Stimulated activated CD4-positive, alpha-beta T cell treated with anti-CD3 and anti-CD28 coated beads, Interleukin-15, amount 100 ng/mL, for 24 hours (primary cell): ENCODE measurements at regions not wholly inside any gene's neighbourhood (a gene's known extent, or its start where the extent isn't known, plus 50 kb on each side); places are given as distances from the start of the nearest gene placed in this dataset.
A peak's percentile ranks its signal among the peaks of the same experiment; 100 is the strongest.
"Not testable (repeated sequence)": the region's sequence is repeated elsewhere in the genome, so short reads cannot be mapped to it uniquely, and the experiment has no call there.

ENCODE experiments used
- DNase-seq: peaks from one replicate; pipeline ENCODE4 v3.0.0-alpha.2; 2020

- no peak for DNase-seq
These were observed 112.8 kb upstream of the JARID2 start for GRCh38 chr6:15132854-15133670.

GRCh38 chr6:15137086-15137485 lies 108.8 kb upstream of the JARID2 start:
- no peak for DNase-seq

GRCh38 chr6:15143086-15143485 lies 102.8 kb upstream of the JARID2 start:
- no peak for DNase-seq

- no peak for DNase-seq
These were observed 102.3 kb upstream of the JARID2 start for GRCh38 chr6:15143540-15143939.

GRCh38 chr6:15145821-15146220 lies 100.0 kb upstream of the JARID2 start:
- DNase-seq = no peak

GRCh38 chr6:15147827-15148226 lies 98.0 kb upstream of the JARID2 start:
- DNase-seq = no peak

- DNase-seq = no peak
These were observed 97.4 kb upstream of the JARID2 start for GRCh38 chr6:15148356-15148946.

- no peak for DNase-seq
These were observed 95.7 kb upstream of the JARID2 start for GRCh38 chr6:15150207-15150606.

- no peak for DNase-seq
These were observed 93.2 kb upstream of the JARID2 start for GRCh38 chr6:15152700-15153099.

GRCh38 chr6:15153191-15153590 lies 92.7 kb upstream of the JARID2 start:
- DNase-seq = no peak

- no peak for DNase-seq
These were observed 88.4 kb upstream of the JARID2 start for GRCh38 chr6:15157479-15157878.

GRCh38 chr6:15158821-15159619 lies 86.8 kb upstream of the JARID2 start:
- DNase-seq = no peak

GRCh38 chr6:15160812-15161211 lies 85.1 kb upstream of the JARID2 start:
- no peak for DNase-seq

GRCh38 chr6:15164855-15165254 lies 81.0 kb upstream of the JARID2 start:
- DNase-seq = not testable (repeated sequence)

GRCh38 chr6:15166121-15166520 lies 79.7 kb upstream of the JARID2 start:
- no peak for DNase-seq

GRCh38 chr6:15170126-15170525 lies 75.7 kb upstream of the JARID2 start:
- DNase-seq = no peak

- no peak for DNase-seq
These were observed 74.8 kb upstream of the JARID2 start for GRCh38 chr6:15171026-15171425.

- no peak for DNase-seq
These were observed 69.0 kb upstream of the JARID2 start for GRCh38 chr6:15176816-15177370.

GRCh38 chr6:15183979-15184378 lies 61.9 kb upstream of the JARID2 start:
- DNase-seq = peak; percentile 46

- DNase-seq = peak; percentile 41
These were observed 61.4 kb upstream of the JARID2 start for GRCh38 chr6:15184441-15184861.

- not testable (repeated sequence) for DNase-seq
These were observed 60.8 kb upstream of the JARID2 start for GRCh38 chr6:15185111-15185510.

GRCh38 chr6:15193451-15193850 lies 52.4 kb upstream of the JARID2 start:
- DNase-seq = not testable (repeated sequence)

- DNase-seq = no peak
These were observed 51.4 kb upstream of the JARID2 start for GRCh38 chr6:15194453-15194852.
